Gastroesophageal sphincter (tissue), 3 donors: ENCODE measurements at regions not wholly inside any gene's neighbourhood (a gene's known extent, or its start where the extent isn't known, plus 50 kb on each side); places are given as distances from the start of the nearest gene placed in this dataset.

ENCODE experiments used
- EP300 ChIP-seq: sonication (generic); formaldehyde crosslinking; IDR thresholded peaks from one replicate; pipeline ENCODE4 v1.6.1; 2017; ENCODE audit warnings: antibody characterized with exemption, mild to moderate bottlenecking
- POLR2A ChIP-seq, 2 donors: fragments of 450-650 bp; IDR thresholded peaks; one replicate each; pipeline ENCODE4 v1.6.1; 2017; ENCODE audit warnings: antibody characterized with exemption in 2 of 2, mild to moderate bottlenecking in 2 of 2, moderate library complexity in 1 of 2
- TF ChIP-seq, protein P1 (sequence below), 4 experiments: fragments of 200-600 bp in 2 of 4; fragments of 450-650 bp in 2 of 4; sonication (generic) in 1 of 4; IDR thresholded peaks; one replicate each; pipeline ENCODE4 v1.5.1; 2017 to 2019; ENCODE audit warnings: antibody characterized with exemption in 4 of 4, mild to moderate bottlenecking in 2 of 4, moderate library complexity in 2 of 4

DNA sequence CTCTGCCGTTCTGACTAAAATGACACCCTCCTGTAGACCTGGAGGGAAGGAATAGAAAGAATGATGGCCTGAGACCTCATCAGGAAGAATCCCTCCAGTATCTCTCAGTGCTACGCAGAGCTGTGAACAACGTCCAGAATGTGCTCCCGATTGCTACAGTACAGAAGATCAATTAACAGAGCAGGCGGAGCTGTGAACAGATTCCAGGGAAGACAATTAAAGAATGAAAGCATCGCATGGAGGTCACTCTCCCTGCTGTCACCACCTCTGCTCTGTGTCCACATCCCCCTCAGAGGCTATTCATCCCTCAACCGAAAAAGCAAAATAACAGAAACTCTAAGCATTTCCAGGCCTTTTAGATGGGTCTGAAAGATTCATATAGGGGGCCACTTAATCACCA, 481.0 kb downstream of the EIPR1 start:
- TF ChIP-seq, protein P1, sequence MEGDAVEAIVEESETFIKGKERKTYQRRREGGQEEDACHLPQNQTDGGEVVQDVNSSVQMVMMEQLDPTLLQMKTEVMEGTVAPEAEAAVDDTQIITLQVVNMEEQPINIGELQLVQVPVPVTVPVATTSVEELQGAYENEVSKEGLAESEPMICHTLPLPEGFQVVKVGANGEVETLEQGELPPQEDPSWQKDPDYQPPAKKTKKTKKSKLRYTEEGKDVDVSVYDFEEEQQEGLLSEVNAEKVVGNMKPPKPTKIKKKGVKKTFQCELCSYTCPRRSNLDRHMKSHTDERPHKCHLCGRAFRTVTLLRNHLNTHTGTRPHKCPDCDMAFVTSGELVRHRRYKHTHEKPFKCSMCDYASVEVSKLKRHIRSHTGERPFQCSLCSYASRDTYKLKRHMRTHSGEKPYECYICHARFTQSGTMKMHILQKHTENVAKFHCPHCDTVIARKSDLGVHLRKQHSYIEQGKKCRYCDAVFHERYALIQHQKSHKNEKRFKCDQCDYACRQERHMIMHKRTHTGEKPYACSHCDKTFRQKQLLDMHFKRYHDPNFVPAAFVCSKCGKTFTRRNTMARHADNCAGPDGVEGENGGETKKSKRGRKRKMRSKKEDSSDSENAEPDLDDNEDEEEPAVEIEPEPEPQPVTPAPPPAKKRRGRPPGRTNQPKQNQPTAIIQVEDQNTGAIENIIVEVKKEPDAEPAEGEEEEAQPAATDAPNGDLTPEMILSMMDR (IDR thresholded peaks at IDR 0.05): no peak
- TF ChIP-seq POLR2A (IDR thresholded peaks at IDR 0.05): no peak
- TF ChIP-seq EP300: no peak
